CD4-positive, alpha-beta T cell (primary cell): ENCODE measurements at regions not wholly inside any gene's neighbourhood (a gene's known extent, or its start where the extent isn't known, plus 50 kb on each side); places are given as distances from the start of the nearest gene placed in this dataset.
"Not testable (repeated sequence)": the region's sequence is repeated elsewhere in the genome, so short reads cannot be mapped to it uniquely, and the experiment has no call there.

Experiments used
- ATAC-seq: fragments of 200-7000 bp; cut with Tn5 transposase; one replicate; pipeline ENCODE4 v1.10.0; 2022; ENCODE audit warnings: mild to moderate bottlenecking; ENCODE audit not compliant: poor library complexity
- CTCF ChIA-PET: fragments of 350-600 bp; sonication (Branson Sonifier 250); formaldehyde crosslinking; loops from one replicate; lab custom pipeline; 2021; ENCODE audit warnings: antibody characterized with exemption, inconsistent platforms; lab: Charles Lee
- POLR2A ChIA-PET: fragments of 350-600 bp; sonication (Branson Sonifier 250); formaldehyde crosslinking; loops from one replicate; lab custom pipeline; 2021; ENCODE audit warnings: antibody characterized with exemption, inconsistent platforms; lab: Charles Lee
- DNase-seq, 14 experiments: peaks; one replicate each; pipeline ENCODE4 v3.0.0-alpha.2; 2013 to 2020; ENCODE audit warnings: mixed read lengths in 2 of 14
- H3K27ac ChIP-seq, 2 donors: one replicate each; pipeline versions ENCODE4 v1.5.1 to v1.7.0; 2013; ENCODE audit warnings: low read length in 2 of 2, low read depth in 1 of 2, mild to moderate bottlenecking in 1 of 2
- H3K27me3 ChIP-seq, 2 experiments: 1 replicate in 1 of 2; 2 replicates in 1 of 2; pipeline versions ENCODE4 v1.6.1 to v1.7.0; 2013; ENCODE audit warnings: low read length in 2 of 2, control low read depth in 1 of 2, mild to moderate bottlenecking in 1 of 2, moderate library complexity in 1 of 2; ENCODE audit not compliant: insufficient read depth in 2 of 2, control insufficient read depth in 1 of 2
- H3K36me3 ChIP-seq: one replicate; pipeline ENCODE4 v1.6.1; 2013; ENCODE audit warnings: low read length, control low read depth; ENCODE audit not compliant: insufficient read depth
- H3K4me1 ChIP-seq: one replicate; pipeline ENCODE4 v1.6.1; 2013; ENCODE audit warnings: low read length, control low read depth; ENCODE audit not compliant: insufficient read depth
- H3K4me3 ChIP-seq: one replicate; pipeline ENCODE4 v1.5.1; 2013; ENCODE audit warnings: mild to moderate bottlenecking, low read length, moderate library complexity
- H3K9me3 ChIP-seq, 2 experiments: 1 replicate in 1 of 2; 2 replicates in 1 of 2; pipeline versions ENCODE4 v1.6.1 to v1.7.0; 2013; ENCODE audit warnings: low read length in 2 of 2, mild to moderate bottlenecking in 2 of 2, control low read depth in 1 of 2, moderate library complexity in 1 of 2; ENCODE audit not compliant: control insufficient read depth in 1 of 2, insufficient read depth in 1 of 2
- H3K27ac Mint-ChIP-seq: one replicate; pipeline ENCODE4 v1.8.0; 2020; ENCODE audit warnings: mixed read lengths
- H3K27me3 Mint-ChIP-seq: one replicate; pipeline ENCODE4 v1.8.0; 2021; ENCODE audit warnings: mixed read lengths
- H3K36me3 Mint-ChIP-seq: one replicate; pipeline ENCODE4 v1.8.0; 2021; ENCODE audit warnings: low read depth, mixed read lengths
- H3K4me1 Mint-ChIP-seq: one replicate; pipeline ENCODE4 v1.8.0; 2021; ENCODE audit warnings: low read depth, mixed read lengths
- H3K4me3 Mint-ChIP-seq: one replicate; pipeline ENCODE4 v1.8.0; 2020; ENCODE audit warnings: mild to moderate bottlenecking, mixed read lengths
- H3K9me3 Mint-ChIP-seq: one replicate; pipeline ENCODE4 v1.8.0; 2020; ENCODE audit warnings: mixed read lengths
- CTCF ChIP-seq: fragments of 200-600 bp; IDR thresholded peaks from one replicate; pipeline ENCODE4 v1.8.0; 2022; ENCODE audit warnings: antibody characterized with exemption, mild to moderate bottlenecking
- intact Hi-C, 2 experiments: fragments of 100-400 bp; cut with DNase I in 1 of 2; cut with micrococcal nuclease in 1 of 2; formaldehyde crosslinking; loops; one replicate each; pipeline versions ENCODE4 v1.15.1 to v1.9.0; 2023 to 2025; cut with DNase I, micrococcal nuclease

- POLR2A ChIA-PET = no interaction called here
- no peaks in the 10 kb centered on the region for H3K9me3 Mint-ChIP-seq
- Histone ChIP-seq H3K36me3 (no peaks in the 10 kb centered on the region), H3K27ac (no peak overlapping the region), H3K27me3 (no peaks in the 10 kb centered on the region), H3K4me1 (no peaks in the 10 kb centered on the region), H3K9me3 (no peaks in the 10 kb centered on the region), H3K4me3 (no peak overlapping the region)
- no peaks in the 10 kb centered on the region for H3K27me3 Mint-ChIP-seq
- H3K4me3 Mint-ChIP-seq = no peak overlapping the region
- CTCF ChIA-PET = no interaction called here
- H3K27ac Mint-ChIP-seq = no peak overlapping the region
- intact Hi-C loops = no loop called here
- H3K4me1 Mint-ChIP-seq = no peaks in the 10 kb centered on the region
- H3K36me3 Mint-ChIP-seq = no peaks in the 10 kb centered on the region
- no peak for TF ChIP-seq CTCF
- no peak for DNase-seq
- ATAC-seq = no peak
Observed at GRCh38 chr1:76729142-76729541, 138.1 kb upstream of the ST6GALNAC5 start.

GRCh38 chr1:76730027-76730426 lies 137.3 kb upstream of the ST6GALNAC5 start:
- TF ChIP-seq CTCF = no peak
- H3K27ac ChIP-seq = no peak overlapping the region
- H3K9me3 ChIP-seq = no peaks in the 10 kb centered on the region
- no peak for ATAC-seq
- H3K36me3 ChIP-seq = no peaks in the 10 kb centered on the region
- DNase-seq = no peak
- H3K4me3 ChIP-seq = no peak overlapping the region
- H3K27me3 ChIP-seq = no peaks in the 10 kb centered on the region
- H3K27me3 Mint-ChIP-seq = no peaks in the 10 kb centered on the region
- intact Hi-C loops = no loop called here
- no peaks in the 10 kb centered on the region for H3K9me3 Mint-ChIP-seq
- no peak overlapping the region for H3K27ac Mint-ChIP-seq
- H3K4me1 ChIP-seq = no peaks in the 10 kb centered on the region
- H3K36me3 Mint-ChIP-seq = no peaks in the 10 kb centered on the region
- POLR2A ChIA-PET = no interaction called here
- CTCF ChIA-PET = no interaction called here
- H3K4me3 Mint-ChIP-seq = no peak overlapping the region
- no peaks in the 10 kb centered on the region for H3K4me1 Mint-ChIP-seq

- H3K27ac Mint-ChIP-seq, H3K4me1 ChIP-seq, H3K4me3 ChIP-seq, DNase-seq, H3K4me3 Mint-ChIP-seq, H3K9me3 ChIP-seq, H3K9me3 Mint-ChIP-seq, intact Hi-C loops, H3K27ac ChIP-seq, H3K4me1 Mint-ChIP-seq, CTCF ChIA-PET, H3K36me3 ChIP-seq, ATAC-seq, H3K27me3 Mint-ChIP-seq, POLR2A ChIA-PET, H3K27me3 ChIP-seq, H3K36me3 Mint-ChIP-seq: not testable (repeated sequence)
Observed at GRCh38 chr1:76738355-76738754, 128.9 kb upstream of the ST6GALNAC5 start.

- H3K4me3 Mint-ChIP-seq, H3K4me1 ChIP-seq, CTCF ChIA-PET, H3K27me3 ChIP-seq, H3K36me3 Mint-ChIP-seq, POLR2A ChIA-PET, H3K9me3 Mint-ChIP-seq, H3K27ac Mint-ChIP-seq, ATAC-seq, H3K4me1 Mint-ChIP-seq, H3K4me3 ChIP-seq, H3K27me3 Mint-ChIP-seq, DNase-seq, H3K27ac ChIP-seq, H3K36me3 ChIP-seq, intact Hi-C loops: not testable (repeated sequence)
- peaks cover 5 to 11% of the 10 kb centered on the region in 2 experiments for H3K9me3 ChIP-seq
Observed at GRCh38 chr1:76740956-76741355, 126.3 kb upstream of the ST6GALNAC5 start.
